Breast epithelium (tissue), 4 donors: ENCODE measurements at regions not wholly inside any gene's neighbourhood (a gene's known extent, or its start where the extent isn't known, plus 50 kb on each side); places are given as distances from the start of the nearest gene placed in this dataset.

ENCODE experiments used
- DNase-seq, 2 donors: peaks; one replicate each; pipeline ENCODE4 v3.0.0-alpha.2; 2019; ENCODE audit warnings: low spot score in 2 of 2
- H3K27ac ChIP-seq, 2 donors: fragments of 200-600 bp; sonication (generic) in 1 of 2; one replicate each; pipeline ENCODE4 v1.5.1; 2016 to 2019; ENCODE audit warnings: mild to moderate bottlenecking in 1 of 2
- H3K27me3 ChIP-seq, 2 donors: fragments of 200-600 bp; sonication (generic) in 1 of 2; one replicate each; pipeline versions ENCODE4 v1.5.1 to v1.6.0; 2017 to 2019; ENCODE audit warnings: control low read depth in 1 of 2, mild to moderate bottlenecking in 1 of 2
- H3K36me3 ChIP-seq: fragments of 200-600 bp; one replicate; pipeline ENCODE4 v1.5.1; 2019
- H3K4me1 ChIP-seq, 2 donors: fragments of 200-600 bp; sonication (generic); one replicate each; pipeline ENCODE4 v1.5.1; 2016 to 2019; ENCODE audit warnings: control low read depth in 1 of 2
- H3K4me3 ChIP-seq, 3 donors: fragments of 200-600 bp; sonication (generic); 1 replicate in 2 of 3; 2 replicates in 1 of 3; pipeline ENCODE4 v1.5.1; 2016 to 2019; ENCODE audit warnings: mild to moderate bottlenecking in 3 of 3, moderate library complexity in 2 of 3
- H3K9me3 ChIP-seq, 2 donors: fragments of 200-600 bp; sonication (generic) in 1 of 2; one replicate each; pipeline ENCODE4 v1.5.1; 2016 to 2019; ENCODE audit warnings: control low read depth in 1 of 2
- POLR2A ChIP-seq: fragments of 450-650 bp; IDR thresholded peaks from one replicate; pipeline ENCODE4 v1.6.1; 2016; ENCODE audit warnings: antibody characterized with exemption, mild to moderate bottlenecking, moderate library complexity
- POLR2AphosphoS5 ChIP-seq, 3 donors: sonication (generic); formaldehyde crosslinking; IDR thresholded peaks; one replicate each; pipeline ENCODE4 v1.6.1; 2017; ENCODE audit warnings: antibody characterized with exemption in 3 of 3
- intact Hi-C: fragments of 100-400 bp; cut with DNase I; formaldehyde crosslinking; loops from one replicate; pipeline ENCODE4 v1.15.1; 2023; ENCODE audit warnings: low total_unique reads
- TF ChIP-seq, protein P1 (sequence below), 3 donors: fragments of 450-650 bp; IDR thresholded peaks; one replicate each; pipeline ENCODE4 v1.5.1; 2016 to 2017; ENCODE audit warnings: antibody characterized with exemption in 3 of 3, mild to moderate bottlenecking in 3 of 3, moderate library complexity in 3 of 3

DNA sequence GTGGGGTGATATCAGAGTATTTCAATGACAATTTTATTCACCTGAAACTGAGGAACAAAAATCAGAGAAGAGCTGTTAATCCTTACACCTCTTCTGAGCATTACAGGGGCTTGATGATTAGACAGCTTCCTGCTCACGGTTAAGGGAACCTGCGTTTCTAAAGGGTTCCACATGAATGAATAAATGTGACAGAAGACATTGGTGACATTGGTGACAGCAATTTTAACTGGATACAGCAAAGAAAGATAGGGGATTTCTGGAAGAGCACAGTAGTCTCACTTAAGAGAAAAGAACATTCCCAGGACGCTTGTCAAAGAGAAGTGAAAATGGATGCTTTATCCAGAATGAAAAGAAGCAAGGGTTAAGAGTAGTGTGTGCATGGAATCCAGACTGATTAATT is 235.9 kb upstream of the CNTN3 start:
- no peaks in the 10 kb centered on the region for H3K4me1 ChIP-seq
- no peaks in the 10 kb centered on the region for H3K36me3 ChIP-seq
- H3K27me3 ChIP-seq, result no peaks in the 10 kb centered on the region
- no peak for DNase-seq
- no peak overlapping the region for H3K4me3 ChIP-seq
- no peak for TF ChIP-seq POLR2A
- TF ChIP-seq POLR2AphosphoS5 (IDR thresholded peaks at IDR 0.05), result no peak
- TF ChIP-seq, protein P1, sequence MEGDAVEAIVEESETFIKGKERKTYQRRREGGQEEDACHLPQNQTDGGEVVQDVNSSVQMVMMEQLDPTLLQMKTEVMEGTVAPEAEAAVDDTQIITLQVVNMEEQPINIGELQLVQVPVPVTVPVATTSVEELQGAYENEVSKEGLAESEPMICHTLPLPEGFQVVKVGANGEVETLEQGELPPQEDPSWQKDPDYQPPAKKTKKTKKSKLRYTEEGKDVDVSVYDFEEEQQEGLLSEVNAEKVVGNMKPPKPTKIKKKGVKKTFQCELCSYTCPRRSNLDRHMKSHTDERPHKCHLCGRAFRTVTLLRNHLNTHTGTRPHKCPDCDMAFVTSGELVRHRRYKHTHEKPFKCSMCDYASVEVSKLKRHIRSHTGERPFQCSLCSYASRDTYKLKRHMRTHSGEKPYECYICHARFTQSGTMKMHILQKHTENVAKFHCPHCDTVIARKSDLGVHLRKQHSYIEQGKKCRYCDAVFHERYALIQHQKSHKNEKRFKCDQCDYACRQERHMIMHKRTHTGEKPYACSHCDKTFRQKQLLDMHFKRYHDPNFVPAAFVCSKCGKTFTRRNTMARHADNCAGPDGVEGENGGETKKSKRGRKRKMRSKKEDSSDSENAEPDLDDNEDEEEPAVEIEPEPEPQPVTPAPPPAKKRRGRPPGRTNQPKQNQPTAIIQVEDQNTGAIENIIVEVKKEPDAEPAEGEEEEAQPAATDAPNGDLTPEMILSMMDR (IDR thresholded peaks at IDR 0.05), result no peak
- no peak overlapping the region for H3K27ac ChIP-seq
- intact Hi-C loops, result no loop called here
- H3K9me3 ChIP-seq, result no peaks in the 10 kb centered on the region

DNA sequence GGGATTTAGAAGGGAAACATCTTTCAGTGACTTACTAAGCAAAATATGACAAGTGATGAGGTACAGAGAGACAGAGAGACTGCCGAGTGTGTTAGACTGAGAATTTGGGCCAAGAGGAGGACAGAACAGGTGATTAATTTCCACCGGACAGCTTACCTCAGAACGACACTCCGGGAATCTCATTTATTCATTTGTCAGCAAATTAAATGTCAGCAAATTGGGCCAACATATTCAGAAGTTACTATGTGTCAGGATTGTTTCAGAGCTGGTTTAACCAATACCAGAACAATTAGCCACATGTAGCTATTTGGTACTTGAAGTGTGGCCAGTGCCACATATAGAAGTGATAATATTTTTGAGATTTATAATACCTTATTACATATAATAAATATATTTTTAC is 232.6 kb upstream of the CNTN3 start:
- H3K4me3 ChIP-seq, result no peak overlapping the region
- no peaks in the 10 kb centered on the region for H3K36me3 ChIP-seq

DNA sequence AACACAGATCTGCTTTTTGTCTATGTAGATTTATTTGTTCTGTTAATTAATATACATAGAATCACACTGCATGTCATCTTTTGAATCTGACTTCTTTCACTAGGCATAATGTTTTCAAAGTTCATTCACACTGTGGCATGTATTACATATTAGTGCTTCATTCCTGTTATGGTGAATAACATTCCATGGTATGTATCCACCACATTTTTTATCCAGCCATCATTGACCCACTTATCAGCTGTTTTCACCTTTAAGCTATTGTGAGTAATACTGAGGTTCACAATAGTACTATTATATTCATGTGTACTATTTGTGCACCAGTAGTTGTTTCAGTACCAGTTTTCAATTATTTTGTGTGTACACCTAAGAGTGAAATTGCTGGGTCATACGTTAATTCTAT is 230.6 kb upstream of the CNTN3 start:
- intact Hi-C loops, result no loop called here
- TF ChIP-seq, protein P1 (IDR thresholded peaks at IDR 0.05), result no peak
- no peak for TF ChIP-seq POLR2A
- TF ChIP-seq POLR2AphosphoS5 (IDR thresholded peaks at IDR 0.05), result no peak
- H3K9me3 ChIP-seq, result no peaks in the 10 kb centered on the region
- H3K27ac ChIP-seq, result no peak overlapping the region
- no peaks in the 10 kb centered on the region for H3K36me3 ChIP-seq
- DNase-seq, result no peak
- H3K4me1 ChIP-seq, result no peaks in the 10 kb centered on the region
- H3K27me3 ChIP-seq, result no peaks in the 10 kb centered on the region
- no peak overlapping the region for H3K4me3 ChIP-seq

More for the DNA sequence above, 232.6 kb upstream of the CNTN3 start:
- no peaks in the 10 kb centered on the region for H3K27me3 ChIP-seq
- no peak overlapping the region for H3K27ac ChIP-seq
- TF ChIP-seq, protein P1 (IDR thresholded peaks at IDR 0.05), result no peak
- no peak for TF ChIP-seq POLR2AphosphoS5 (IDR thresholded peaks at IDR 0.05)
- no peak for TF ChIP-seq POLR2A
- H3K4me1 ChIP-seq, result no peaks in the 10 kb centered on the region
- H3K9me3 ChIP-seq, result no peaks in the 10 kb centered on the region
- intact Hi-C loops, result no loop called here
- no peak for DNase-seq

DNA sequence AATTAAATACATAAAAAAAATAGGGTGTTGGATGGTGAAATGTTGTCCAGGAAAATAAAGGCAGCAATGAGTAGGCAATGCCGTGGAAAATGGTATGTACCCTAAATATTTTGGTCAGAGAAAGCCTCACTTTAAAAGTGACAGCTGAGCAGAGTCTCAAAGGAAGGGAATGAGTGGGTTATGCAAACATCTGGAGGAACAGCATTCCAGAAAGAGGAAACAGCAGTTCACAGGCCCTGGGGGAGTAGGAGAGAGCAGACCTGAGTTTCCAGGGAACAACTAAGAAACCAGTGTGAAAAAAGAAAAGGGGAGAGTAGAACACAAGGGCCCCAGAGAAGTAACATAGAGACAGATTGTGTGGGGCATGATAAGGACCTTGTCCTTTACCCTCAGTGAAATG is 230.0 kb upstream of the CNTN3 start:
- H3K27ac ChIP-seq, result no peak overlapping the region
- TF ChIP-seq POLR2AphosphoS5 (IDR thresholded peaks at IDR 0.05), result no peak
- TF ChIP-seq, protein P1 (IDR thresholded peaks at IDR 0.05), result no peak
- TF ChIP-seq POLR2A, result no peak

DNA sequence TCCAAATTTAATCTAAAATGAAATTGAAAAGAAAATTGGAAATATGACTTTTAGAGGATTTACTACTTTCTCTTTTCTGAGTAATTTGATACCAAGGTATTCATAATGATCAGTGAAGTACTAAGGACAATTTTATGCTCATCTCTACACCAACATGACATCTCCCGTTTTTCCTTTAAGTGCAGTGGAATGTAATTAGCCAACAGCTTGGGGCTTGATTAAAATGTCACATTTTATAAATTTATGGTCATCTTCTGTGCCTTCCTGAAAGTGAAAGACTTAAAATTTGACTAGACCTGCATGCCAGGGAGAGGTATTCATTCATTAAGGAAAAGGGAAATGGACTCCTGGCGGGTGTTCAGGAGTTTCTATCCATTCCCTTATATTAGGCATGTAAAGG is 228.2 kb upstream of the CNTN3 start:
- TF ChIP-seq POLR2A (no peak), POLR2AphosphoS5 (IDR thresholded peaks at IDR 0.05) (no peak)
- TF ChIP-seq, protein P1 (IDR thresholded peaks at IDR 0.05), result no peak
- H3K4me1 ChIP-seq, result no peaks in the 10 kb centered on the region
- no peaks in the 10 kb centered on the region for H3K27me3 ChIP-seq
- H3K4me3 ChIP-seq, result no peak overlapping the region
- no peak overlapping the region for H3K27ac ChIP-seq
- no peak for DNase-seq
- no peaks in the 10 kb centered on the region for H3K9me3 ChIP-seq
- intact Hi-C loops, result no loop called here
- H3K36me3 ChIP-seq, result no peaks in the 10 kb centered on the region

More for the DNA sequence above, 230.0 kb upstream of the CNTN3 start:
- no peaks in the 10 kb centered on the region for H3K27me3 ChIP-seq
- no peaks in the 10 kb centered on the region for H3K36me3 ChIP-seq
- intact Hi-C loops, result no loop called here
- DNase-seq, result no peak
- H3K9me3 ChIP-seq, result no peaks in the 10 kb centered on the region
- H3K4me1 ChIP-seq, result no peaks in the 10 kb centered on the region
- no peak overlapping the region for H3K4me3 ChIP-seq
